Mammary epithelial cell (primary cell): ENCODE measurements at regions not wholly inside any gene's neighbourhood (a gene's known extent, or its start where the extent isn't known, plus 50 kb on each side); places are given as distances from the start of the nearest gene placed in this dataset.

Source experiments
- CTCF ChIP-seq, 2 donors: IDR thresholded peaks in 1 of 2; conservative IDR thresholded peaks in 1 of 2; 2 replicates each; pipeline ENCODE4 v1.5.1; 2011 to 2012; ENCODE audit warnings: inconsistent platforms in 2 of 2, low read length in 2 of 2, mild to moderate bottlenecking in 2 of 2, control low read depth in 1 of 2, low read depth in 1 of 2; ENCODE audit not compliant: insufficient read depth in 1 of 2; ENCODE audit errors: extremely low read depth in 1 of 2
- EZH2 ChIP-seq: IDR thresholded peaks from 2 replicates; pipeline ENCODE4 v1.6.1; 2012; ENCODE audit warnings: low read length, inconsistent platforms, borderline replicate concordance

GRCh38 chr6:55663914-55664313 is 84.9 kb upstream of the HMGCLL1 start:
- TF ChIP-seq EZH2: no peak
- TF ChIP-seq CTCF (conservative IDR thresholded peaks at IDR 0.05 in 1 of 2, IDR thresholded peaks at IDR 0.05 in 1 of 2; ENCODE audit: extremely low read depth in 1 of 2, insufficient read depth in 1 of 2, low read depth in 1 of 2, low read length in 2 of 2): no peak
